WERI-Rb-1 (cell line): ENCODE measurements at regions not wholly inside any gene's neighbourhood (a gene's known extent, or its start where the extent isn't known, plus 50 kb on each side); places are given as distances from the start of the nearest gene placed in this dataset.

Experiments
- DNase-seq: peaks from one replicate; pipeline ENCODE4 v3.0.0-alpha.2; 2020
- H3K27ac ChIP-seq: fragments of 250-450 bp; sonication (Bioruptor Pico); 2 replicates; pipeline ENCODE4 v1.5.1; 2020; ENCODE audit warnings: mild to moderate bottlenecking, moderate library complexity
- H3K27me3 ChIP-seq: fragments of 250-450 bp; sonication (Bioruptor Pico); 2 replicates; pipeline ENCODE4 v1.5.1; 2021; ENCODE audit warnings: mild to moderate bottlenecking, low read depth, moderate library complexity; ENCODE audit not compliant: insufficient read depth, severe bottlenecking
- H3K36me3 ChIP-seq: fragments of 250-450 bp; sonication (Bioruptor Pico); 2 replicates; pipeline ENCODE4 v1.5.1; 2020; ENCODE audit warnings: mild to moderate bottlenecking, moderate library complexity
- H3K4me3 ChIP-seq: 2 replicates; pipeline ENCODE4 v1.5.1; 2011; ENCODE audit warnings: low read depth, mild to moderate bottlenecking, control low read depth, low read length
- H3K9me3 ChIP-seq: fragments of 250-450 bp; sonication (Bioruptor Pico); 2 replicates; pipeline ENCODE4 v1.5.1; 2021; ENCODE audit warnings: mild to moderate bottlenecking, moderate library complexity; ENCODE audit not compliant: severe bottlenecking
- CTCF ChIP-seq: IDR thresholded peaks from 2 replicates; pipeline ENCODE4 v1.5.1; 2011; ENCODE audit warnings: low read depth, mild to moderate bottlenecking, control low read depth, inconsistent platforms, low read length

GRCh38 chrX:122187069-122187713, 996.9 kb upstream of the GRIA3 start:
- Histone ChIP-seq H3K36me3 (no peaks in the 10 kb centered on the region), H3K9me3 (no peaks in the 10 kb centered on the region), H3K27ac (no peak overlapping the region), H3K27me3 (peaks cover 6% of the 10 kb centered on the region), H3K4me3 (no peak overlapping the region)
- DNase-seq: no peak
- no peak for TF ChIP-seq CTCF

GRCh38 chrX:122188751-122189150, 995.3 kb upstream of the GRIA3 start:
- Histone ChIP-seq H3K36me3 (no peaks in the 10 kb centered on the region), H3K4me3 (no peak overlapping the region), H3K27me3 (peaks cover 6% of the 10 kb centered on the region), H3K9me3 (no peaks in the 10 kb centered on the region), H3K27ac (no peak overlapping the region)
- DNase-seq: no peak
- TF ChIP-seq CTCF: no peak

GRCh38 chrX:122196343-122196742, 987.7 kb upstream of the GRIA3 start:
- no peak for TF ChIP-seq CTCF
- Histone ChIP-seq H3K9me3 (no peaks in the 10 kb centered on the region), H3K36me3 (no peaks in the 10 kb centered on the region), H3K27ac (no peak overlapping the region), H3K4me3 (no peak overlapping the region), H3K27me3 (peaks cover 12% of the 10 kb centered on the region)
- DNase-seq: no peak

GRCh38 chrX:122203399-122203798, 980.7 kb upstream of the GRIA3 start:
- Histone ChIP-seq H3K27me3 (peaks cover 14% of the 10 kb centered on the region), H3K27ac (no peak overlapping the region), H3K36me3 (no peaks in the 10 kb centered on the region), H3K4me3 (no peak overlapping the region), H3K9me3 (no peaks in the 10 kb centered on the region)
- DNase-seq: no peak
- TF ChIP-seq CTCF: no peak

- DNase-seq: no peak
- no peak for TF ChIP-seq CTCF
- no peak overlapping the region for H3K27ac ChIP-seq
- H3K36me3 ChIP-seq: no peaks in the 10 kb centered on the region
- H3K9me3 ChIP-seq: no peaks in the 10 kb centered on the region
- peaks cover 49% of the 10 kb centered on the region for H3K27me3 ChIP-seq
- no peak overlapping the region for H3K4me3 ChIP-seq
These were observed 965.4 kb upstream of the GRIA3 start for GRCh38 chrX:122218666-122219065.

- no peak for TF ChIP-seq CTCF
- Histone ChIP-seq H3K36me3 (no peaks in the 10 kb centered on the region), H3K27ac (no peak overlapping the region), H3K27me3 (peaks cover 49% of the 10 kb centered on the region), H3K4me3 (no peak overlapping the region), H3K9me3 (no peaks in the 10 kb centered on the region)
- DNase-seq: no peak
These were observed 964.9 kb upstream of the GRIA3 start for GRCh38 chrX:122219226-122219625.
